Neuronal stem cell (in vitro differentiated cells): ENCODE measurements at regions not wholly inside any gene's neighbourhood (a gene's known extent, or its start where the extent isn't known, plus 50 kb on each side); places are given as distances from the start of the nearest gene placed in this dataset.

ENCODE experiments used
- DNase-seq: peaks from one replicate; pipeline ENCODE4 v3.0.0-alpha.2; 2013; ENCODE audit warnings: low spot score
- H2AFZ ChIP-seq: one replicate; pipeline ENCODE4 v1.6.1; 2013; ENCODE audit warnings: mild to moderate bottlenecking, low read length, inconsistent platforms
- H2AK5ac ChIP-seq: 2 replicates; pipeline ENCODE4 v1.6.1; 2013; ENCODE audit warnings: low read depth, mild to moderate bottlenecking, inconsistent platforms, low read length, moderate library complexity, mixed read lengths
- H2BK120ac ChIP-seq: 2 replicates; pipeline ENCODE4 v1.6.1; 2013; ENCODE audit warnings: low read depth, mild to moderate bottlenecking, inconsistent platforms, low read length, moderate library complexity, mixed read lengths
- H2BK12ac ChIP-seq: one replicate; pipeline ENCODE4 v1.6.1; 2013; ENCODE audit warnings: low read length, inconsistent platforms
- H2BK15ac ChIP-seq: 2 replicates; pipeline ENCODE4 v1.6.1; 2013; ENCODE audit warnings: mild to moderate bottlenecking, low read length, inconsistent platforms, mixed read lengths
- H2BK5ac ChIP-seq: one replicate; pipeline ENCODE4 v1.6.1; 2013; ENCODE audit warnings: inconsistent platforms, mild to moderate bottlenecking, low read length, moderate library complexity
- H3K14ac ChIP-seq: one replicate; pipeline ENCODE4 v1.6.1; 2013; ENCODE audit warnings: low read length, inconsistent platforms
- H3K18ac ChIP-seq: 2 replicates; pipeline ENCODE4 v1.6.1; 2013; ENCODE audit warnings: low read length, inconsistent platforms
- H3K23ac ChIP-seq: 2 replicates; pipeline ENCODE4 v1.6.1; 2013; ENCODE audit warnings: low read depth, mild to moderate bottlenecking, mixed read lengths, low read length, inconsistent platforms; ENCODE audit not compliant: poor library complexity
- H3K27ac ChIP-seq: replicated peaks from 3 replicates; pipeline ENCODE4 v1.5.1; 2013; ENCODE audit warnings: low read length, inconsistent platforms
- H3K27me3 ChIP-seq, 3 experiments: 2 replicates each; pipeline ENCODE4 v1.6.1; 2013; ENCODE audit warnings: low read length in 3 of 3, mild to moderate bottlenecking in 2 of 3, inconsistent platforms in 1 of 3, low read depth in 1 of 3, mixed read lengths in 1 of 3, moderate library complexity in 1 of 3; ENCODE audit not compliant: control insufficient read depth in 3 of 3, insufficient read depth in 3 of 3
- H3K36me3 ChIP-seq, 2 donors: replicated peaks in 1 of 2; 2 replicates each; pipeline ENCODE4 v1.6.1; 2013; ENCODE audit warnings: low read length in 2 of 2; ENCODE audit not compliant: control insufficient read depth in 2 of 2, insufficient read depth in 2 of 2
- H3K4ac ChIP-seq: 2 replicates; pipeline ENCODE4 v1.6.1; 2013; ENCODE audit warnings: inconsistent platforms, mild to moderate bottlenecking, low read length, moderate library complexity
- H3K4me1 ChIP-seq, 2 donors: 1 replicate in 1 of 2; 2 replicates in 1 of 2; pipeline ENCODE4 v1.6.1; 2013; ENCODE audit warnings: low read length in 2 of 2, low read depth in 1 of 2; ENCODE audit not compliant: control insufficient read depth in 2 of 2, insufficient read depth in 1 of 2
- H3K4me2 ChIP-seq: one replicate; pipeline ENCODE4 v1.6.1; 2013; ENCODE audit warnings: mild to moderate bottlenecking, low read length, inconsistent platforms; ENCODE audit not compliant: insufficient read depth, poor library complexity, severe bottlenecking
- H3K4me3 ChIP-seq, 2 donors: 2 replicates each; pipeline ENCODE4 v1.5.1; 2013; ENCODE audit warnings: low read length in 2 of 2, mild to moderate bottlenecking in 2 of 2, inconsistent platforms in 1 of 2, moderate library complexity in 1 of 2
- H3K79me1 ChIP-seq: one replicate; pipeline ENCODE4 v1.6.1; 2013; ENCODE audit warnings: low read depth, mild to moderate bottlenecking, inconsistent platforms, low read length, moderate library complexity
- H3K9ac ChIP-seq: one replicate; pipeline ENCODE4 v1.6.1; 2013; ENCODE audit warnings: mild to moderate bottlenecking, low read depth, low read length, inconsistent platforms; ENCODE audit not compliant: poor library complexity
- H3K9me3 ChIP-seq, 2 donors: replicated peaks in 1 of 2; 2 replicates each; pipeline versions ENCODE3 to v1.6.1; 2013; ENCODE audit warnings: low read length in 2 of 2, mild to moderate bottlenecking in 2 of 2, inconsistent platforms in 1 of 2, low read depth in 1 of 2, mixed read lengths in 1 of 2, moderate library complexity in 1 of 2; ENCODE audit not compliant: control insufficient read depth in 2 of 2, insufficient read depth in 1 of 2
- H4K8ac ChIP-seq: one replicate; pipeline ENCODE4 v1.6.1; 2013; ENCODE audit warnings: low read depth, mild to moderate bottlenecking, inconsistent platforms, low read length, moderate library complexity
- H4K91ac ChIP-seq: one replicate; pipeline ENCODE4 v1.6.1; 2013; ENCODE audit warnings: low read length, low read depth, mild to moderate bottlenecking, inconsistent platforms; ENCODE audit not compliant: poor library complexity
- WGBS, 2 donors: extraction: QIAGEN DNeasy Blood & Tissue Kit; methylation state at CpG; one replicate each; pipeline ENCODE4 v1.1.7; 2013; ENCODE audit warnings: missing lambda C conversion rate in 2 of 2, mixed read lengths in 1 of 2; ENCODE audit not compliant: insufficient read length in 2 of 2, insufficient replicate concordance in 1 of 2; ENCODE audit errors: extremely low coverage in 2 of 2; 5-methylcytosine and 5-hydroxymethylcytosine counted together

GRCh38 chr6:1028723-1029122 is 283.2 kb upstream of the FOXQ1 start:
- no peak overlapping the region for H2BK15ac ChIP-seq
- no peak overlapping the region for H3K4me3 ChIP-seq
- H4K91ac ChIP-seq: no peak overlapping the region
- no peaks in the 10 kb centered on the region for H3K9me3 ChIP-seq
- H2BK12ac ChIP-seq: no peak overlapping the region
- H3K23ac ChIP-seq: no peak overlapping the region
- no peak overlapping the region for H2AK5ac ChIP-seq
- no peak overlapping the region for H3K27ac ChIP-seq
- no CpG with 5 or more reads among the region's 8 CpGs for WGBS, 2 donors
- no peaks in the 10 kb centered on the region for H3K79me1 ChIP-seq
- no peak overlapping the region for H2BK120ac ChIP-seq
- H3K36me3 ChIP-seq: no peaks in the 10 kb centered on the region
- H2BK5ac ChIP-seq: no peak overlapping the region
- no peak overlapping the region for H3K4me2 ChIP-seq
- H2AFZ ChIP-seq: no peak overlapping the region
- H3K18ac ChIP-seq: no peak overlapping the region
- peaks cover 3 to 5% of the 10 kb centered on the region in 2 donors for H3K4me1 ChIP-seq
- DNase-seq: no peak
- H3K27me3 ChIP-seq: peaks cover 0 to 2% (median 0%) of the 10 kb centered on the region in 3 experiments
- H4K8ac ChIP-seq: no peak overlapping the region
- no peak overlapping the region for H3K4ac ChIP-seq
- no peak overlapping the region for H3K9ac ChIP-seq
- H3K14ac ChIP-seq: no peak overlapping the region

DNA sequence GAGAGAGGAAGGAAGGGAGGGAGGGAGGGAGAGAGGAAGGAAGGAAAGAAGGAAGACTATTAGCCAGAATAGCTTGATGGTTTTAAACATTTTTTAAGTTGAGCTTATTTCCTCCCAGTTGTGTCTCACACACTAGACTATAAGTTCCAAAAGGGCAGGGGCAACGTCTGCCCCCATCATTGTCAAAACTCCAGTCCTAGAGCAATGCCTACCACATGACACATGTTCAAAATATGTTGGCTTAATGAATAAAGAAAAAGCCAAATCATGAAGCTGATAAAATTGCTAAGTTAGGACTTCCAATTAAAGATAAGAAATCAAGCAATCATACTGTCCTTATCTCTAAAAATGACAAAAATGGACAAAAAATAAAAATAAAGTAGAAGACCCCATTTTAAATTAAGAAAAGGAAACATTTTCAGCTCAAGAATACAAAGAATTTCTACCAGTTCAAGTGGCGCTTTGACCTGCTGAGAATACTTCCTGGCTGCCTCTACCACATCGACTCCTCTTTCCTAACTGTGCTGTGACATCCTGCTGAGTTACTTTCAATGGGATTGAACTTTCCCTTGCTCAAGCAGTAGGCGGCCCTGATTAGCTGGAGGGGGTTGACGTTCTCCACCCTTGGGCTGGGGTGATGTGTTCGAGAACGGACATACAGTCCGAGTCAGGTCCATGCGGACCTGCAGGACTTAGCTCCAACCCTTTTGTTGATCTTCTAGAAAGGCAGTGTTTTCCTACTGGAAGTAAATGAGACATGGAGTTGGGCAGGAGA is 283.9 kb upstream of the FOXQ1 start:
- H3K9ac ChIP-seq: no peak overlapping the region
- H2BK12ac ChIP-seq: no peak overlapping the region
- H4K8ac ChIP-seq: no peak overlapping the region
- no peaks in the 10 kb centered on the region for H3K9me3 ChIP-seq
- H3K27ac ChIP-seq: no peak overlapping the region
- no peak overlapping the region for H3K23ac ChIP-seq
- no peak overlapping the region for H2BK120ac ChIP-seq
- peaks cover 0 to 2% (median 0%) of the 10 kb centered on the region in 3 experiments for H3K27me3 ChIP-seq
- H3K18ac ChIP-seq: no peak overlapping the region
- no peak for DNase-seq
- H3K14ac ChIP-seq: no peak overlapping the region
- no peak overlapping the region for H2AK5ac ChIP-seq
- no peak overlapping the region for H2BK15ac ChIP-seq
- no CpG with 5 or more reads among the region's 9 CpGs for WGBS, 2 donors
- no peak overlapping the region for H3K4me2 ChIP-seq
- H3K4me3 ChIP-seq: no peak overlapping the region
- no peaks in the 10 kb centered on the region for H3K36me3 ChIP-seq
- H3K79me1 ChIP-seq: no peaks in the 10 kb centered on the region
- no peak overlapping the region for H4K91ac ChIP-seq
- H2AFZ ChIP-seq: no peak overlapping the region
- H3K4me1 ChIP-seq: peaks cover 3 to 5% of the 10 kb centered on the region in 2 donors
- no peak overlapping the region for H2BK5ac ChIP-seq
- H3K4ac ChIP-seq: no peak overlapping the region

- no peak overlapping the region for H4K8ac ChIP-seq
- H2BK15ac ChIP-seq: no peak overlapping the region
- no peak overlapping the region for H3K23ac ChIP-seq
- H4K91ac ChIP-seq: no peak overlapping the region
- no peak overlapping the region for H3K27ac ChIP-seq
- no peak overlapping the region for H2AK5ac ChIP-seq
- peaks cover 3 to 5% of the 10 kb centered on the region in 2 donors for H3K4me1 ChIP-seq
- H3K9me3 ChIP-seq: no peaks in the 10 kb centered on the region
- H3K9ac ChIP-seq: no peak overlapping the region
- no peak for DNase-seq
- H2BK120ac ChIP-seq: no peak overlapping the region
- peak overlapping the region; percentile 23 for H3K18ac ChIP-seq
- H3K14ac ChIP-seq: no peak overlapping the region
- peaks cover 0 to 2% (median 0%) of the 10 kb centered on the region in 3 experiments for H3K27me3 ChIP-seq
- H3K36me3 ChIP-seq: no peaks in the 10 kb centered on the region
- no peak overlapping the region for H3K4ac ChIP-seq
- no peak overlapping the region for H2AFZ ChIP-seq
- no peak overlapping the region for H3K4me3 ChIP-seq
- no CpG with 5 or more reads among the region's 9 CpGs for WGBS, 2 donors
- no peak overlapping the region for H2BK12ac ChIP-seq
- H2BK5ac ChIP-seq: no peak overlapping the region
- no peak overlapping the region for H3K4me2 ChIP-seq
- no peaks in the 10 kb centered on the region for H3K79me1 ChIP-seq
Measured at GRCh38 chr6:1027109-1027794, 284.6 kb upstream of the FOXQ1 start.

GRCh38 chr6:1025821-1026220 is 286.1 kb upstream of the FOXQ1 start:
- Histone ChIP-seq H4K8ac (no peak overlapping the region), H3K36me3 (no peaks in the 10 kb centered on the region), H3K79me1 (no peaks in the 10 kb centered on the region), H3K9ac (no peak overlapping the region), H3K4ac (no peak overlapping the region), H3K4me2 (no peak overlapping the region), H2BK15ac (no peak overlapping the region), H2AFZ (no peak overlapping the region), H3K4me1 (peaks cover 3 to 5% of the 10 kb centered on the region in 2 donors), H3K18ac (no peak overlapping the region), H3K27ac (no peak overlapping the region), H3K23ac (no peak overlapping the region), H2BK5ac (no peak overlapping the region), H2BK12ac (no peak overlapping the region), H3K9me3 (no peaks in the 10 kb centered on the region), H2BK120ac (no peak overlapping the region), H3K27me3 (peaks cover 0 to 2% (median 0%) of the 10 kb centered on the region in 3 experiments), H3K4me3 (no peak overlapping the region), H2AK5ac (no peak overlapping the region), H3K14ac (peak overlapping the region; percentile 95), H4K91ac (no peak overlapping the region)
- no peak for DNase-seq
- WGBS, 2 donors: no CpG with 5 or more reads among the region's 3 CpGs
